ENCODE measurements at regions not wholly inside any gene's neighbourhood (a gene's known extent, or its start where the extent isn't known, plus 50 kb on each side); places are given as distances from the start of the nearest gene placed in this dataset.
"Not testable (repeated sequence)": the region's sequence is repeated elsewhere in the genome, so short reads cannot be mapped to it uniquely, and the experiment has no call there.

DNA sequence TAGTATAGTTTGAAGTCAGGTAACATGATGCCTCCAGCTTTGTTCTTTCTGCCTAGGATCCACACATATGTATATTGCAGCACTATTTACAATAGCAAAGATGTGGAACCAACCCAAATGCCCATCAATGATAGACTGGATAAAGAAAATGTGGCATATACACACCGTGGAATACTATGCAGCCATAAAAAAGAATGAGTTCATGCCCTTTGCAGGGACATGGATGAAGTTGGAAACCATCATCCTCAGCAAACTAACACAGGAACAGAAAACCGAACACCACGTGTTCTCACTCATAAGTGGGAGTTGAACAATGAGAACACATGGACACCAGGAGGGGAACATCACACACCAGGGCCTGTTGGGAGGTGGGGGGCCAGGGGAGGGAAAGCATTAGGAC is 1111.5 kb downstream of the BRD1 start:
- H3K4me1 ChIP-seq (ENCODE audit: control insufficient read depth in 5 of 5, insufficient read depth in 5 of 5, low read length in 5 of 5); H3K4me3 ChIP-seq (ENCODE audit: low read depth in 1 of 5, low read length in 5 of 5); H3K9ac ChIP-seq (ENCODE audit: low read length in 5 of 5); H3K36me3 ChIP-seq (ENCODE audit: control insufficient read depth in 5 of 5, insufficient read depth in 5 of 5, low read length in 5 of 5); H3K9me3 ChIP-seq (ENCODE audit: control insufficient read depth in 5 of 5, low read length in 5 of 5); H3K27ac ChIP-seq (ENCODE audit: low read depth, low read length): not testable (repeated sequence)
- peaks cover 6 to 20% (median 14%) of the 10 kb centered on the region in 5 donors for H3K27me3 ChIP-seq (ENCODE audit: control insufficient read depth in 5 of 5, insufficient read depth in 4 of 5, low read length in 5 of 5)

DNA sequence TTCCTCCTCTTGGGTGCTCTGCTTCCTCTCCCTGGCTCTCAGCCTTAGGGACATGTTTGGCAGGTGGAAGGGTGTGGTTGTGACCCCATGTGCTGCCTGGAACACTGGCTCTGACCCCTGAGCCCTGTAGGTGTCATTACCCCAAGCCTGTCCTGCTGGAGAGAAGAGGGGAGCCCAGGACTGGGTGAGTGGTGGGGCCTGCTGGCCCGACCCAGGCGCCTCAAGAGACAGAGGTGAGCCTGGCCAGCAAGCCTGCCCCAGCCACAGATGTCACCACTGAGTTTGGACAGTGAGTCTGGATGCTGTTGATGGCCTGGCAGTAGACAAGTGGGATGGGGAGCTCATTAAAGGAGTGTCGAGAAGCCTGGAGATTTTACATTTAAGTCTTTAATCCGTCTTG is 1112.2 kb downstream of the BRD1 start:
- Histone ChIP-seq H3K9me3 (ENCODE audit: control insufficient read depth in 5 of 5, low read length in 5 of 5) (peaks cover 0 to 10% (median 0%) of the 10 kb centered on the region in 5 donors), H3K27me3 (ENCODE audit: control insufficient read depth in 5 of 5, insufficient read depth in 4 of 5, low read length in 5 of 5) (peaks cover 6 to 20% (median 14%) of the 10 kb centered on the region in 5 donors), H3K4me3 (ENCODE audit: low read depth in 1 of 5, low read length in 5 of 5) (no peak overlapping the region), H3K36me3 (ENCODE audit: control insufficient read depth in 5 of 5, insufficient read depth in 5 of 5, low read length in 5 of 5) (no peaks in the 10 kb centered on the region), H3K27ac (ENCODE audit: low read depth, low read length) (no peak overlapping the region), H3K4me1 (ENCODE audit: control insufficient read depth in 5 of 5, insufficient read depth in 5 of 5, low read length in 5 of 5) (no peaks in the 10 kb centered on the region), H3K9ac (ENCODE audit: low read length in 5 of 5) (no peak overlapping the region)

DNA sequence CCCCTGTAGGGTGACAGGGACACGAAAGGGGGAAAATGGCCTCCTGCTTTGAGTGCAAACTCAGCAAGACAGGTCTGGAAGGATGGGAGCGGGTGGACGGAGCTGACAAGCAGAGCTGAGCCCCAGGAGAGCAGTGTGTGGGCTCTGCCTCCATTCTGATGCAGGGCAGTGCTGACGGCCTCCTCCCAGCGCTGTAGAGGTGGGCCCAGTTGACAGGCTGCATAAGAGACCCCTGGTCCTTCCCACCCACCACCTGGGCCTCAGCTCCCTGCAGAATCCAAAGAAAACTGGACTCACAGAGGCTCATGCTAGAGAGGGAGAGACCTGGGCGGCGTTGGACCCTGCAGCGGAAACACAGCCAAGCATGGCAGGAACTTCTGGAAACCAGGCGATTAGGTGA is 1113.4 kb downstream of the BRD1 start:
- H3K4me1 ChIP-seq (ENCODE audit: control insufficient read depth in 5 of 5, insufficient read depth in 5 of 5, low read length in 5 of 5), result no peaks in the 10 kb centered on the region
- H3K4me3 ChIP-seq (ENCODE audit: low read depth in 1 of 5, low read length in 5 of 5), result no peak overlapping the region
- H3K36me3 ChIP-seq (ENCODE audit: control insufficient read depth in 5 of 5, insufficient read depth in 5 of 5, low read length in 5 of 5), result no peaks in the 10 kb centered on the region
- peaks cover 0 to 10% (median 0%) of the 10 kb centered on the region in 5 donors for H3K9me3 ChIP-seq (ENCODE audit: control insufficient read depth in 5 of 5, low read length in 5 of 5)
- no peak overlapping the region for H3K27ac ChIP-seq (ENCODE audit: low read depth, low read length)
- H3K9ac ChIP-seq (ENCODE audit: low read length in 5 of 5), result no peak overlapping the region
- H3K27me3 ChIP-seq (ENCODE audit: control insufficient read depth in 5 of 5, insufficient read depth in 4 of 5, low read length in 5 of 5), result peaks cover 6 to 19% (median 14%) of the 10 kb centered on the region in 5 donors

DNA sequence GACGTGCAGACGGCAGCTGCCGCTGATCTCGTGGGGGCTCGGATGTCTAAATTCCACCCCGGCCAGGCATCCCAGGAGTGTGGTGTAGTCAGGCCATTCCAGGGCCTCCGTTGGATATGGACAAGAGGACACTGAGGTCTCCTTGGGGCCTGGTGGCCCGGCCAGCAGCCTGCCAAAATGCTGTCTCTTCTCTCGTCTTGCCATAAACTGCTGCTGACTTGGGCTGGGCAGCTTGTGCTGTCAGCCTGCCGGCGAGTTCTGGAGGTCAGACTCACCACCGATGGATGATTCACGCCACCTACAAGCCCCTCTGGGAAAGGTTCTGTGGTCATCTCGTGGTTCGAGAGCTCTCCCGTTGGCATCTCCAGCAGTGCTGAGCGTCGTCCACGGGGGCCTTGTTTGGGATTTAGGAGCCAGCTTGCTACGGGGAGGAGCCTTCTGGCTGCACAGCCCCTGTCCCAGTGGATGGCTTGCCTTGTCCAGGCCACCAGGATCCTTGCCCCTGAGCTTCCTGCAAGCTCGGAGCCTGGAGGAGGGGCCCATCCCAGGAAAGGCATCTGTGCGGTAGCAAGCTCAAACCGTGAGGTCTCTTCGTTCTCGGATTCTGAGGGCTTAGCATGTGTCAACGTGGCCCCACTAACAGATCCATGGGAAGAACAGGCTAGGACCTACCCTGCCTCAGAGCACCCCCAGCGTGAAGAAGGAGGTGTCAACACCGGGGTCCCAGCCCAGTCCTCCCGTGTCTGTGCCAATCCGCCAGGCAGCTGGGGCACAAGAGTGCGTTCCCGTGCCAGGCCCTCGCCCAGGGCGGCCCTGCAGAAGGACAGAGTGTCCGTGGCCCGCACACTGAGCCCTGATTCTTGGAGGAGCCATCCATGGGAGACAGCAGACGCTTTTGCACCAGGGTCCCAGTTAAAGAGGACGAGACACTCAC is 1114.1 kb downstream of the BRD1 start:
- peaks cover 6 to 21% (median 9%) of the 10 kb centered on the region in 5 donors for H3K27me3 ChIP-seq (ENCODE audit: control insufficient read depth in 5 of 5, insufficient read depth in 4 of 5, low read length in 5 of 5)
- H3K27ac ChIP-seq (ENCODE audit: low read depth, low read length), result no peak overlapping the region
- H3K4me3 ChIP-seq (ENCODE audit: low read depth in 1 of 5, low read length in 5 of 5), result no peak overlapping the region
- H3K4me1 ChIP-seq (ENCODE audit: control insufficient read depth in 5 of 5, insufficient read depth in 5 of 5, low read length in 5 of 5), result no peaks in the 10 kb centered on the region
- no peak overlapping the region for H3K9ac ChIP-seq (ENCODE audit: low read length in 5 of 5)
- no peaks in the 10 kb centered on the region for H3K36me3 ChIP-seq (ENCODE audit: control insufficient read depth in 5 of 5, insufficient read depth in 5 of 5, low read length in 5 of 5)
- peaks cover 0 to 10% (median 0%) of the 10 kb centered on the region in 5 donors for H3K9me3 ChIP-seq (ENCODE audit: control insufficient read depth in 5 of 5, low read length in 5 of 5)

DNA sequence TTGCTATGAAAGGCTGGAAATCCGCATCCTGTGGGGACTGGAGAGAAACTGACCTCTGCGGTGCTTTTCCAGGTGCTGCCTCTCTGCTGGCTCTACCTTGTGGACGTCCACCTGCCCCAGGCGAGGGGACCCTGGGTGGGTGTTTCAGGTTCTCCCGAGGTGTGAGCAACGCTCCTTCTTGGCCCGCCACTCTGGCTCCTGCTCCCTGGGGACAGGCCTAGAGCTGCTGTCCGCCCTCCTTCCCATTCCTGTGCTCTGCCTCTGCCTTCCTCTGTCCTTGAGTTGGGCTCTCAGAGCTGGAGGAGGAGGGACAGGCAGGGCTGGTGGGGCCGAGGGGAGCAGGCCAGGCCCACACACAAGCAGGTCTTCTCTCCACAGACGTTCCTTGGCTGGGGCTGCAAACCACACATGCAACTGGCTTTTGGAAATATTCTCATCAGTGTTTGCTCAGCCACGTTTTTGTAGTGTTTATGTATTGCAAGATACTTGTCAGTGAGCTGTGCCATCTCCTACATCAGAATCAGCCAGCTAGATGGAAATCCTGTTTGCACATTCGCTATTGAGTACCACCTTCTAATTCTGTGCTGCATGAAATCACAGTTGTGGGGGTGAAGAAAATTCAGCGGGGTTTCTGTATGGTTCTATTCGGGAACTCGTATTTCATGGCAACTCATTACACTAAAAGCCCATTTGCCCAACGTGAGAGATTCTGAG is 1115.0 kb downstream of the BRD1 start:
- no peaks in the 10 kb centered on the region for H3K36me3 ChIP-seq (ENCODE audit: control insufficient read depth in 5 of 5, insufficient read depth in 5 of 5, low read length in 5 of 5)
- H3K4me3 ChIP-seq (ENCODE audit: low read depth in 1 of 5, low read length in 5 of 5), result no peak overlapping the region
- no peak overlapping the region for H3K27ac ChIP-seq (ENCODE audit: low read depth, low read length)
- no peak overlapping the region for H3K9ac ChIP-seq (ENCODE audit: low read length in 5 of 5)
- peaks cover 0 to 10% (median 0%) of the 10 kb centered on the region in 5 donors for H3K9me3 ChIP-seq (ENCODE audit: control insufficient read depth in 5 of 5, low read length in 5 of 5)
- H3K4me1 ChIP-seq (ENCODE audit: control insufficient read depth in 5 of 5, insufficient read depth in 5 of 5, low read length in 5 of 5), result no peaks in the 10 kb centered on the region
- peaks cover 3 to 22% (median 8%) of the 10 kb centered on the region in 5 donors for H3K27me3 ChIP-seq (ENCODE audit: control insufficient read depth in 5 of 5, insufficient read depth in 4 of 5, low read length in 5 of 5)

DNA sequence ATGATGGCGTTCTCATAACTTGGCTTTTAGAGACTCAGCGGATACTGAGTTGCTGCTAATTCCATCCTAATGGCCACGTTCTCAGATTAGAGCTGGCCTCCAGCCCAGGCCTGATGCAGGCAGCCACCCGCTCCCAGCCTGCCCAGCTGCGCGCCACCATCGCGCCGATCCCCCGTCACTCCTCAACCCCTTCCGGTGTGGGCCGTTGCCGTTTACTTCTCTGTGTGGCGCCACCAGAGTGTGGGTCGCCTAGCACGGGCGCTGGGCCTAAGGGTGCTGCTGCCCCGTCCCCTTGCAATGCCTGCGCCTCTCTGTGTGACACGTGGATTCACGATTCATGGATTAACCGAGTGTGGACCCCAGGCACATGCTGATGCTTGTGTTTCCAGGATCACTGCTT is 1116.0 kb downstream of the BRD1 start:
- H3K36me3 ChIP-seq (ENCODE audit: control insufficient read depth in 5 of 5, insufficient read depth in 5 of 5, low read length in 5 of 5), result no peaks in the 10 kb centered on the region
- H3K27me3 ChIP-seq (ENCODE audit: control insufficient read depth in 5 of 5, insufficient read depth in 4 of 5, low read length in 5 of 5), result peaks cover 2 to 22% (median 7%) of the 10 kb centered on the region in 5 donors
- no peak overlapping the region for H3K9ac ChIP-seq (ENCODE audit: low read length in 5 of 5)
- no peaks in the 10 kb centered on the region for H3K4me1 ChIP-seq (ENCODE audit: control insufficient read depth in 5 of 5, insufficient read depth in 5 of 5, low read length in 5 of 5)
- H3K9me3 ChIP-seq (ENCODE audit: control insufficient read depth in 5 of 5, low read length in 5 of 5), result peaks cover 0 to 10% (median 0%) of the 10 kb centered on the region in 5 donors
- H3K27ac ChIP-seq (ENCODE audit: low read depth, low read length), result no peak overlapping the region
- no peak overlapping the region for H3K4me3 ChIP-seq (ENCODE audit: low read depth in 1 of 5, low read length in 5 of 5)

DNA sequence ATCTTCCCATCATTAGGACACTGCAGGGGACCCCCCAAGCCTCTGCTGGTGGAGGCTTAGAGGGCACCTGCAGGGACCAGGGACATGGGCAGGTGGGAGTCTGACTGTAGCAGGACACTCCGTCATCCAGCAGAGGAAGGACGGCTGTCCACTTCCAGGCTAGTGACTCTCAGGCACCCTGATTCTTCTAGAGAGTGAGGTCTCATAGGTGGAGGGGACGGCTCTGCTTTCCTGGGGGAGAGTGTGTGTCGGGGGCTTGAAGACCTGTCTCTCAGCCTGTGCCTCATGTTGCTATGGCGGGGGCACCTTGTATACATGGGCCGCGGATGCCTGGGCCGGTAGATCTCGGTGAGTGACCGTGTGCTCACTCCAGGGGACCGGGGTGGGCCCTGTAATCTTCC is 1116.6 kb downstream of the BRD1 start:
- Histone ChIP-seq H3K4me3 (ENCODE audit: low read depth in 1 of 5, low read length in 5 of 5) (no peak overlapping the region), H3K4me1 (ENCODE audit: control insufficient read depth in 5 of 5, insufficient read depth in 5 of 5, low read length in 5 of 5) (no peaks in the 10 kb centered on the region), H3K27ac (ENCODE audit: low read depth, low read length) (no peak overlapping the region), H3K9ac (ENCODE audit: low read length in 5 of 5) (no peak overlapping the region), H3K9me3 (ENCODE audit: control insufficient read depth in 5 of 5, low read length in 5 of 5) (peaks cover 0 to 10% (median 0%) of the 10 kb centered on the region in 5 donors), H3K36me3 (ENCODE audit: control insufficient read depth in 5 of 5, insufficient read depth in 5 of 5, low read length in 5 of 5) (no peaks in the 10 kb centered on the region), H3K27me3 (ENCODE audit: control insufficient read depth in 5 of 5, insufficient read depth in 4 of 5, low read length in 5 of 5) (peaks cover 2 to 22% (median 7%) of the 10 kb centered on the region in 5 donors)

DNA sequence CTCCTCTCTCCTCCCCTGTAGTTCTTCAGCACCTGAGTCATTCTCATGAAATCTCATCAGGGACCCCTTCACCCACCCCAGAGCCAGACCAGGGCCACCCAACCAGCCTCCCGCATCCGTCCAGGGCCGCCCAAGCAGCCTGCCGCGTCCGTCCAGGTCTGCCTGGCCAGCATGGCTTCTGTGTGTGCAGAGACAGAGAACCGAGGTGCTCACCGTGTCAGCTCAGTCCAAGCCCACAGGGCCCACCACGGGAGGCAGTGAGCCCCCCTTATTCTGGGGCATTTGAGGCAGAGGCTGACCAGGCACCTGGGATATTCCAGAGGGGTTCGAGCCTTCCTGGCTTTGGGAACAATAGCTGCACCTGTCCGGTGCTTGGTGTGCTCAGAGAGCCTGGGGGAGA is 1117.3 kb downstream of the BRD1 start:
- Histone ChIP-seq H3K9me3 (ENCODE audit: control insufficient read depth in 5 of 5, low read length in 5 of 5) (peaks cover 0 to 6% (median 0%) of the 10 kb centered on the region in 5 donors), H3K4me1 (ENCODE audit: control insufficient read depth in 5 of 5, insufficient read depth in 5 of 5, low read length in 5 of 5) (no peaks in the 10 kb centered on the region), H3K4me3 (ENCODE audit: low read depth in 1 of 5, low read length in 5 of 5) (no peak overlapping the region), H3K27me3 (ENCODE audit: control insufficient read depth in 5 of 5, insufficient read depth in 4 of 5, low read length in 5 of 5) (peaks cover 2 to 22% (median 7%) of the 10 kb centered on the region in 5 donors), H3K9ac (ENCODE audit: low read length in 5 of 5) (no peak overlapping the region), H3K36me3 (ENCODE audit: control insufficient read depth in 5 of 5, insufficient read depth in 5 of 5, low read length in 5 of 5) (no peaks in the 10 kb centered on the region), H3K27ac (ENCODE audit: low read depth, low read length) (no peak overlapping the region)

DNA sequence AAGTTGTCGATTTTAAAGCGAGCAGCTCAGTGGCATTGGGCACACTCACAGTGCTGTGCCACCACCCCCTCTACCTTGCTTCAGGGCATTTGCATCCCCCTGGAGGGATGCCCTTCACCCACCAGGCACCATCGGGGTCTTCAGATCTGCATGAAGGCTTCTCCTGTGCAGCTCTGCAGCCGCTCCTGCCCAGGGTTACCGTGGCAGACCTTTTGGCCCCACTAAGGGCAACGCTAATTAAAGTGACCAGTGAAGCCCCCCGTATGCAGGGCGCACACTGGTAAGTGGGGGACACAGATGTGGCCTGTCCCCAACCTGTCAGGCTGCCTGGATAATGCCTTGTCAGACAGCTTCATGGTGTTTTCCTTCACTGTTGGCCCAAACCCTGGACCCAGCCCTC is 1117.7 kb downstream of the BRD1 start:
- H3K36me3 ChIP-seq (ENCODE audit: control insufficient read depth in 5 of 5, insufficient read depth in 5 of 5, low read length in 5 of 5), result no peaks in the 10 kb centered on the region

DNA sequence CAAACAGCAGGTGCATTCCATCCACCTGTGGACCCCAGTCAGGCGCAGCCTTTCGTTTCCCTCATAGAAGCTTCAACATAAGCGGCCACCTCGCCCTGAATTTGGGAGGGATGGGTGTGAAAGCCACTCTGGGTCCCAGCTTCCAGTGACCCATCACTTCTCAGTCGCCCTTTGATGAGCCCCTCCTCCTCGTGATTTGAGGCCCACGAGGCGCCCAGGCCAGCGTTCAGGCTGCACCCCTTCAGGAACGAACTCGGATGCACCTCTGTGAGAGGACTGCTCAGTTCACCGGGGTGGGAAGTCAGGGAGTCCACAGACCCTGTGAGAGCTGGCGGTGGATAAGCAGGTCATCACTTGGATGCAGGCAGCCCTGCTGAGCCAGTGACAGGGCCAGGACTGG is 1118.2 kb downstream of the BRD1 start:
- H3K9ac ChIP-seq (ENCODE audit: low read length in 5 of 5), result no peak overlapping the region
- peaks cover 0 to 5% (median 0%) of the 10 kb centered on the region in 5 donors for H3K9me3 ChIP-seq (ENCODE audit: control insufficient read depth in 5 of 5, low read length in 5 of 5)
- no peak overlapping the region for H3K27ac ChIP-seq (ENCODE audit: low read depth, low read length)
- H3K4me3 ChIP-seq (ENCODE audit: low read depth in 1 of 5, low read length in 5 of 5), result no peak overlapping the region
- H3K27me3 ChIP-seq (ENCODE audit: control insufficient read depth in 5 of 5, insufficient read depth in 4 of 5, low read length in 5 of 5), result peaks cover 3 to 21% (median 9%) of the 10 kb centered on the region in 5 donors
- no peaks in the 10 kb centered on the region for H3K36me3 ChIP-seq (ENCODE audit: control insufficient read depth in 5 of 5, insufficient read depth in 5 of 5, low read length in 5 of 5)
- no peaks in the 10 kb centered on the region for H3K4me1 ChIP-seq (ENCODE audit: control insufficient read depth in 5 of 5, insufficient read depth in 5 of 5, low read length in 5 of 5)

More for the DNA sequence above, 1117.7 kb downstream of the BRD1 start:
- Histone ChIP-seq H3K4me3 (ENCODE audit: low read depth in 1 of 5, low read length in 5 of 5) (no peak overlapping the region), H3K27ac (ENCODE audit: low read depth, low read length) (no peak overlapping the region), H3K27me3 (ENCODE audit: control insufficient read depth in 5 of 5, insufficient read depth in 4 of 5, low read length in 5 of 5) (peaks cover 2 to 22% (median 7%) of the 10 kb centered on the region in 5 donors), H3K4me1 (ENCODE audit: control insufficient read depth in 5 of 5, insufficient read depth in 5 of 5, low read length in 5 of 5) (no peaks in the 10 kb centered on the region), H3K9ac (ENCODE audit: low read length in 5 of 5) (no peak overlapping the region), H3K9me3 (ENCODE audit: control insufficient read depth in 5 of 5, low read length in 5 of 5) (peaks cover 0 to 5% (median 0%) of the 10 kb centered on the region in 5 donors)
